ENCODE measurements at regions not wholly inside any gene's neighbourhood (a gene's known extent, or its start where the extent isn't known, plus 50 kb on each side); places are given as distances from the start of the nearest gene placed in this dataset.

DNA sequence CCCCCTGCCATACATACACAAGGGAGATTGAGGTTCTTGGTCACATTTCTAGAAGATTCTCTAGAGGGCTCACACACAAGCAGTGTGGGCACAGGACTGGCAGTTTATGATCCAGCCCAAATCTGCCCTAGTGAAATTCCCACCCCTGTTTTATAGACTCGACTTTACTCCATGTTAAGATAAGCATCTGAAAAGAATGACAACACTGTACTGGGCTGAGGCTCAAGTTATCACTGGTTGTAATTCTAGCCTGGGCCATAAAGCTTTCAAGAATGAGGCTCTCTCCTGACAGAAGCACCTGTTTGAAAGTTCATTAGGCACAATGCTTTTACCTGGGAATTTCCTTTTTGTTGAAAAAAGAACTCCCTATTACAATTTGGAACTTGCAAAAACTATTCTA is 195.6 kb upstream of the GLI3 start:
- no peak for DNase-seq (ENCODE audit: low spot score)
- no peak for ATAC-seq
- intact Hi-C loops (cut with DNase I): no loop called here

DNA sequence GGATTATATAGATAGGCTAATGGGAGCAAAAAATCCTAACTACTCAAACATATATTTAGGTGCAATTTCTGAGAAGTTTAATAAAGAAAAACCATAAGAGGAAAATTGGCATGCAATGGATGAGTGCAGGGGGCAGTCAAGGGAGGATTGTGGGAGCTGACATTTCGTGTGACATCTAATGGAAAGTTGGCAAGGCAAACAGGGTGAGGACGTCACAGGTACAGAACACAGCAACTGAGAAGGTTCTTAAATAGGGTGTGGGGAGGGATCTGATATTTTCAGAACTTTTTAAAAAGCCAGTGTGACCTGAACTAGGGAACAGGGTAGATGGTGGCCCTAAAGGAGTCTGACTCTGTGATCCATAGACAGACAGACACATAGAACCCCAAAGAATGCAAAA is 194.9 kb upstream of the GLI3 start:
- DNase-seq (ENCODE audit: low spot score): no peak
- no peak for ATAC-seq
- intact Hi-C loops (cut with DNase I): no loop called here

DNA sequence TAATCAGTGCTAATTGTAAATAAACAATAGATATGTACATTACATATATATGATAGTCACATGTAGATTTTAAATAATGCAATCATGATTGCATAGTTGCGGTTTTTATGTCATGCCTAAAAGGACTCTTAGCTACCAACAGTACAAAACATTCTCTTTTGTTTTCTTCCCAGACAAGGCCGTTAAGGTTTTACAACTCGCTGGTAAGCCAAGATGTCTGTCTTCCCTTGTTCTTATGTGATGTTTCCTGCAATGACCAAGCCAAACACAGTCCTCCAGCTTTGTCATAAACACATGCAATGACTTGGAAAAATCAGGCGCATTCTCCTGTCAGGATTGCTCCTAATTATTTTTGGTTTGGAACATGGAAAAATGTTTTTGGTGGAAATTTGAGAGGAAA is 192.3 kb upstream of the GLI3 start:
- ATAC-seq (no peak), DNase-seq (ENCODE audit: low spot score) (no peak)
- intact Hi-C loops (cut with DNase I): no loop called here

DNA sequence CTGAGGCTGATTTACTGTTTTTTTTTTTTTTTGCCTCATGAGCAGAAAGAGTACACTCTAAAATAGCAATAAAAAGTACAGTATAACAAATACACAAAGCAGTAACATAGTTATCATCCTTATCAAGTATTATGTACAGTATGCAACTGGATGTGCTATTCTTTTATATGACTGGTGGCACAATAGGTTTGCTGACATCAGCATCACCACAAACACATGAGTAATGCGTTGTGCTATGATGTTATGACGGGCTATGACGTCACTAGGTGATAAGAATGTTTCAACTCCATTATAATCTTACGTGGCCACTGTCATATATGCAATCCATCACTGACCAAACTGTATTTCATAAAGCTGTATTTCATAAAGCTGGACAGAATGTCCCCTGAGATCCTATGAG is 189.2 kb upstream of the GLI3 start:
- DNase-seq (ENCODE audit: low spot score): no peak
- intact Hi-C loops (cut with DNase I): no loop called here
- ATAC-seq: no peak

DNA sequence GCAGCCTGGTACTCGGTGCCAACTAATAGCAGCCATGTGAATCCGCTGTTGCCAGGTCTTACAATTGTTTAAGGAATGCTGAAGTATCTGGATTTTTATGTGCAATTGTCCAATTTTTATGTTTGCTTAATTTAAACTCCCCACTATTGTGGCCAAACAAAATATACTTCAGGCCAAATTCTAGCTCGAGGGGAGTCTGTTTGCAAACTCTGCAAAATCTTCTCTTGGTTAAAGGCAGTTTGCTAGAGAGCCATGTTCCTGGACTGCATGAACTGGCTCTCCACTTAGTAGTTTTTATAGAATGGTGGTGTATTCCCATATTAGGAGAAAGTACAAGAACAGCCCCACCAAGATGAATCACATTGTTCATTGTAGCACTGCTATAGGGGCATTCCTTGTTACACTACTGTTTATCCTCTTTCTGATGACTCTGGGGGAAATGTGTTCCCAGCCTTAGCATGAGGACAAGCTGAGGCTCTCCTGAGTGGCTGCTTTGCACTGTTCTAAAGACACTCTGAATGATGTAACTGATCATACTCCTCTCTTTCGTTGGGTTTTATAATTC is 178.0 kb upstream of the GLI3 start:
- intact Hi-C loops (cut with DNase I): no loop called here
- DNase-seq (ENCODE audit: low spot score) (no peak), ATAC-seq (no peak)

DNA sequence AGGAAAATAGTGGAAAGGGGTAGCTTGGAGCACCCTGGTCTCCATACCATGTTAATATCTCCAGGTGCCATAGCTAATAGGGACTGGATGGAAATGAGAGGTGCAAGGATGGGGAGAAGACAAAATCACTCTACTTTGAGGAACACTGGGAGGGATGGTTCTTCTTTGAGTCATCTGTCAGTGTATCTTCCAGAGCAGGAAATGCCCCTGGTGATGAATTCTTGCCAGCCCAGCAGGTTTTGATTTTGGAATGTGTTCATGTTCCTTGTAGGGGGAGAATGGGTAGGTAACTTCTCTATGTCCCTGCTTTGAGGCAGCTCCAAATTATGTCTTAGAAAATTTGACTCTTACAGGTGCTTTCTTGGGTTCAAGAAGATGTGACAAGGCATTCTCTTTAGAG is 177.0 kb upstream of the GLI3 start:
- ATAC-seq (no peak), DNase-seq (ENCODE audit: low spot score) (no peak)
- intact Hi-C loops (cut with DNase I): no loop called here

DNA sequence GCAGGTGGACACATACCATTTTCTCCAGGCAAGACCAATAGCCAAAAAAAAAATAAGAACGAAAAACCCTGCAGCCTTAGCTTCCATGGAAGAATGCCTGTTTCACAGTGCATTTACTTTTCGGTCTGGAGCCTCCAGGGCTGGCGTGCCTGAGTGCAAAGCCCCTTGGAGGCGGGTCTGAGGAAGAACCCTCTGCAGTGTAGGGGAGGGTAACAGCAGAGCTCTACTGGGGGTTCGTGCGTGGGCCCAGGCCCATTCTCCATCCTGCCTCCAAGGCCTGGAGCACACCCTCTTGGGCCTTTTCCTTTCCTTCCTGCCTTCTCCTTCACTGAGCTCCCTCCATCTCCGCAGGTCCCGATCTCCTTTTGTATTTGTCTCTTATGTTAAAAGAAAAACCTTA is 172.3 kb upstream of the GLI3 start:
- no peak for DNase-seq (ENCODE audit: low spot score)
- intact Hi-C loops (cut with DNase I): no loop called here
- no peak for ATAC-seq

DNA sequence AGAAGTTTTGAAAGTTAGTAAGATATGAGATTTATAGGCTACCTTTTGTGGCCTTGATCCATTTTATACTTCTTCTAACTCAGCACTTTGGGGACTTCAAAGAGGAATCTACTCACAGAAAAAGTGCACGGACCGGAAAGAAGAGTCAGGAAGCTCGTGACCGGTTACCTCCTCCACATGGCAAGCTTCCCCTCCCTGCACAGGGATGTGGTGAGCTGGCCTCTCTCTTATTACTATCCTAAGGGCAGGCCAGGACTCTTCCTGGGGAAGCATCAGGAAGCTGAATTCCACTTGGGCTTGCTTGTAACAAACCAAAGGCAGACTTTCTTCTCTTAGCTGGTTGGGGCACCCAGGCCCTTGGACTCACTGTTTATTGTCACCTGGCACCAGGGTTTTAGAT is 170.8 kb upstream of the GLI3 start:
- DNase-seq (ENCODE audit: low spot score): no peak
- ATAC-seq: no peak
- intact Hi-C loops (cut with DNase I): no loop called here

DNA sequence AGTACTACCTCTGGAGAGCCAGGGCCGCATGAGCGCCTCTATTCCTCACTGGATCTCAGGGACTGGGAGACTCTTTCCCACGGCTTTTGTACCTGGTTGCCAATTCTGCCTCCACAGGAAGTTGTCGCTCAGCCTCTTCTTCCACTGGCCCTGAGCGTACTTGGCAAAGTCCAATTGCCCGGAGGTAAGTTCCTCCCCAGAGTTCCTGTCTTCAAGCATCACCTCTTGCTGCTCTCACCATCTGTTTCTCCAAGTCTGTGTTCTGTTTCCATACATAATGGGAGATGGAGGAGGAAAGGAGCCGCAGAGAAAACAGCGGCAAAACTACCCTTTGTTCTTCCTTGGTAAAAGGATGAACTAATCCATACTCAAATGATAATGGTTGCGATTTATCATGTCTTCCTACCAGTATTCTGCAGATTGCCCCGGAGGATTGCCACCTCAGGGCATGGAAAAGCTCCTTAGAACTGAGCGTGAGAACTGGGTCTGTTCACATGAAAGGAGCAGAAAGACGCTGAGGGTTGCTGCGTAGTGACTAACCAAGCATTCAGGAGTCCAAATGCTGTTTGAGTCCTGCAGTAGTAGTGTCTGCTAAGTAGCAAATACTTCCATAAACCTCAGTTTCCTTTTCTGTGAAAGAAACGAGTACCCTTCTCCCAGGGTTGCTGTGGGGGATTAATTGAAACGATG is 170.2 kb upstream of the GLI3 start:
- DNase-seq (ENCODE audit: low spot score) (no peak), ATAC-seq (no peak)
- intact Hi-C loops (cut with DNase I): no loop called here

DNA sequence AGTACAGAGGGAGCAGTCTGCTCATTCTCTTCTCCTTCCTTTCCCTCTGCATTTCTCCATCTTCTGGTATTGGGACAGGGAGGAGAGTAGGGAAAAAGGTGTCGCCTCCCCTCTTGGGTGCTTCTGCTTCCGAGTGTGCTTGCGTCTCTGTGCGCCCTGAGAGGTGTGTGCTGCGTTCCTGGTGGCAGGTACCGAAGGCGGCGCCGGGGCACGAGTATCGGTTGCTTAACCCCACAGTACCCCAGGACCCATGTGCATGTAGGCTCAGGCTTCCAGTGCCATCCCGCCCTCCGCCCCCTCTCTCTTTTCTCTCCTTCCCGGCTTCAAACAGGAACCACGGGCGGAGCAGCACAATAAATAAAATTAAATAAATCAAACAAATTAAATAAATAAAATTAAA is 169.3 kb upstream of the GLI3 start:
- intact Hi-C loops (cut with DNase I): no loop called here
- DNase-seq (ENCODE audit: low spot score) (no peak), ATAC-seq (no peak)

DNA sequence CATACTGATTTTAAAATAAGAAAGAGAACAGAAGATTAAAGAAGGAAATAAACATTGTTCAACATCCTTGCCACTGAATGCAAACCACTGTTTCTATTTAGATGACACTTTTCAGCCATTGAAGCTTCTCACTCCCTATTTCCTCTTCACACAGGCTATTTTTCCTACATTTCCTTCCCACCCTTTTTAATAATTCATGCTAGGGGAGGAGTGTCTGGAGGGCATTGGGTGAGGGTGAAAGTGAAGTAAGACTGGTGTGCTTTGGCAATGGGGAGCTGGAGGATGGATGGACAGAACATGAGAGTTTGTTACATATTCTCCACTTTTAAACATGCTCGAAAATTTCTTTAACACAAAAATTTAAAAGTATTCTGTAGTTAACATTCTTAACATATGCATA is 168.8 kb upstream of the GLI3 start:
- intact Hi-C loops (cut with DNase I): no loop called here
- ATAC-seq (no peak), DNase-seq (ENCODE audit: low spot score) (no peak)

DNA sequence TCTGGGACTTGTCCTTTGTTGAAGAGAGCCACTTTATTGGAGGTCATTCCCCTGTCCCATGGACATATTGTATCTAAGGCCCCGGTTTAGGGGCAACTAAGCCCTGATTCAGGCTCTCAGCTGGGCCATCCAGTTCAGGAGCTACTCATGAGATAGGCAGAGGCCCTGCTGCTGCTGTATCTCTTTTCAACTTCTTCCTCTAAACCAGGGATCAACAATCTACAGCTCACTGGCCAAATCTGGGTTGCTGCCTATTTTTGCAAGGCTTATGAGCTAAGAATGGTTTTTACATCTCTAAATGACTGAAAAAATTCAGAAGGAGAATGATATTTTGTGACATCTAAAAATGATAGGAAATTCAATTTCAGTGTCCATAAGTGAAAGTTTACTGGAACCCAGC is 166.8 kb upstream of the GLI3 start:
- ATAC-seq (no peak), DNase-seq (ENCODE audit: low spot score) (no peak)
- intact Hi-C loops (cut with DNase I): no loop called here

DNA sequence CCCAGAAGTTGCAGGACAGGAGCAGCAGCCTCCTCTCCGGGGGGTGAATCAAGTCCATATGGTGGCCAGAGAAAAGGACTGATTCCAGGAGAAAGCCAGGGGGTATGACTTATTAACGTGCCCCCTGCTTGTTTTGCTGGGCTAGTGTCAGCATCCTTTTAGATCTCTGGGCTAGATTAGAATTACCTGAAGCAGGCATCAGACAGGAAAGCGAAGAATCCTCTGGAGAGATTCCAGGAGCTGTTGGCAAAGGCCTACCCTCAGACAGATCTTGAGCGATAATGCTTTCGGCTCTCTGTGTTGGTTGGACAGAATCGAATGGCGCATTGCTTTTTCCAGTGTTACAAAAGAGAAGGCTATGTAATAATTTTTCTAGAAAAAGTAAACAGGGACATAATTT is 164.0 kb upstream of the GLI3 start:
- intact Hi-C loops (cut with DNase I): no loop called here
- DNase-seq (ENCODE audit: low spot score): no peak
- no peak for ATAC-seq

DNA sequence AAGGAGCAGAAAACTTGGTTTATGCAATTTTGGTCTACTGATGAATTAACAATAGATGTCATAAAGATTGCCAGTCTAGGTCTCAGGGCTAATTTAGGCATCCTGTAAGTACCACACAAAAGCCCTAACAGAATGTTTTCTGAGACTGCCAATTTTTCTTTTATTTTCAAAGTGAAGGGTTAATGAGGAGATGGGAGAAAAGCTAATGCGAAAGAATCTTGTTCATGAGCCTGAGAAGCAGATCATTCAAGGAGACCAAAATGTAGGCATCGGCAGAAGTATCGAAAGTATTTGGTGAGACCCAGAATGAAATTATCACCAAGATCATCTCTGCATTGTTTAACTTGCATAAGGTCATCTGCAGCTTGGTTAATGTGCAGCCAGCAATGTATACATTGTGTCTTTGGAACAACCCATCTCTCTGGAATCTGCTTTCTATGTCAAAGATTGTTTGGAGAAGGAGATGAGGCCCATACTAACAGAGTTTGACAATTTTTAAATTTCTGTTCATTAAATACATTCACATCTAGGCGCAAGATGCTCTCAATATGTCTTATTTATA is 163.3 kb upstream of the GLI3 start:
- ATAC-seq (no peak), DNase-seq (ENCODE audit: low spot score) (no peak)
- intact Hi-C loops (cut with DNase I): no loop called here

DNA sequence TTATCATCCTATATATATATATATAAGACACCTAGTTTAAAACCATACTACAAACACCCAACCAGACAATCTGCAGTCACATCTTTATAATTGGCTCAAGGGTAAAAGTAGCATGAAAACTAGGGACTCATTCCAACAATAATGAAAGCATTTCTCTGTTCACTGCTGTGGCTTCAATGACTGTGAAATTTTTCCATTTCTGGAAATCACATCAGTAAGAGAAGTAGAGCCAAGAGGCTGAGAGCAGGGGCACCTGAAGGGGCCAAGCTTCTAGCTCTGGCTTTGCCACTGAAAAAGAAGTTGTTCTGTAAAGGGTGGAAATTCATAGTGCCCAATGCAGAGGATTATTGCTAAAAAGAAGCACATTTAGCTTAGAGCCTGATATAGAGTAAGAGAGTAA is 158.6 kb upstream of the GLI3 start:
- intact Hi-C loops (cut with DNase I): no loop called here
- no peak for DNase-seq (ENCODE audit: low spot score)
- no peak for ATAC-seq

DNA sequence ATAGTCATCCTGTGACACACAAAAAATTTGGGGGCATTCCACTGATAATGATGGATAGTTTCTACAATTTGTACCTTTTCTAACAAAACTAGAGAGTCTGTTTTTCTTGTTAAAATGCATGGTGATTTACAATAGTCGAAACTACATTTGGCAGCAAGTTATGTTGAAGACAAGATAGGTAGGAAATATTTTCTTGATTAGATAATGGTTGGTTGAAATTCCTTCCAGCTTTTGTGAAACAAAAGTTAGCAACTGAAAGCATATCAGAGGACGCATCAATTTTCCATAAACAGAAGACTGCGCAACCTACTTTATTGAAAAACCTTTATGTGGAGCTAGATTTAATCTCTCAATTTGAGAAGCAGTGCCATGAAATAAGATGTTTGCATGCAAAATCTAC is 155.8 kb upstream of the GLI3 start:
- ATAC-seq (no peak), DNase-seq (ENCODE audit: low spot score) (no peak)
- intact Hi-C loops (cut with DNase I): no loop called here

DNA sequence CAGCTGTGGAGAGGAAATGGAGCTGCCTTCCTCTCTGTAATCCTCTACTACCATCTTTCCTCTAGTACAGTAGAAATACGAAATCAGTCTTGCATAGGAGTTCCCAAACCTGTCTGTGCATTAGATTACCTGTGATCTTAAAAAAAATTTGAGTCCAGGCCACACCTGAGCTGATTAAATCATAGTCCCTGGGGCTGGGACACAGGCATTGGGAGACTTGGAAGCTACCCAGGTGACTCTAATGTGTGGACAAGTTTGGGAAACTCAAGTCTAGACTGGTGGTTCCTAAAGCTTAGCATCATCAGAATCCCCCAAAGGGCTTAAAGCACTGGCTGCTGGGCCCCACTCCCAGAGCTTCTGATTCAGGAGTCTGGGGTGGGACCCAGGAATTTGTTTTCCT is 152.7 kb upstream of the GLI3 start:
- DNase-seq (ENCODE audit: low spot score): no peak
- ATAC-seq: no peak
- intact Hi-C loops (cut with DNase I): no loop called here

DNA sequence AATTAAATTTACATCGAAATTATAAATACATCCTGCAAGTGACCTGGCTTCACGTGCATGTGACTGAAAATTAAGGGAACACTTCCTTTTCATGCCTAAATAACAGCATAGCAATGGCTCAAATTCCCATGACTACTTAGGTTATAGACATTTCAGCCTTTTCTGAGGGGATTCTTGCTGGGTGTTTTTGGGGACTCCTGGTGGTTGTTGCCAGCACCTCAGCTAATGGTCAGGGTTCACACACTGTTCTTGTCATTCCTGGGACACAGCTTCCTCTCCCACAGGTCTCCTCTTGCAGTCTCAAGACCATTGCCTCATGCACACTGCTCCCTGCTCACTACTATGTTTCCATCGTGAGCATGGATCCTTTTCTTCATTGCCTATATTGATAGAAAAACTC is 148.9 kb upstream of the GLI3 start:
- intact Hi-C loops (cut with DNase I): no loop called here
- no peak for DNase-seq (ENCODE audit: low spot score)
- no peak for ATAC-seq

DNA sequence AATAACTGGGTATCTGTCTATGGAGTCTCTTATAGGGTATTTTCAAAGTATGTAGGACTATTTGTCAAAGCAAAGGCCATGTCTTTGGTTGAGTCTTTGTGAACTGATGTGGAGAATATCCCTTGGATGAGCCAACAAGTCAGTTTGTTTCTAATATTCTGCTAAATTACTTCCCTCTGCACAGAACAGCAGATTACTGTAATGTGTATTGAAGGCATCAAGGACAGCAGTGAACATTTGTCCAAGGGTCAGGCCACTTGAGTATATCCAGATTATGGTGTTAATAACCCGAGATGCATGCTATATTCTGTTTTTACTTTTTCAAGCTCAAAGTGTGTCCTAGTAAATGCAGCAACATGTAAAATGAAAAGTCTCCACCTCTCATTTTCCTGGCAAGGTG is 144.2 kb upstream of the GLI3 start:
- DNase-seq (ENCODE audit: low spot score) (no peak), ATAC-seq (no peak)
- intact Hi-C loops (cut with DNase I): no loop called here

DNA sequence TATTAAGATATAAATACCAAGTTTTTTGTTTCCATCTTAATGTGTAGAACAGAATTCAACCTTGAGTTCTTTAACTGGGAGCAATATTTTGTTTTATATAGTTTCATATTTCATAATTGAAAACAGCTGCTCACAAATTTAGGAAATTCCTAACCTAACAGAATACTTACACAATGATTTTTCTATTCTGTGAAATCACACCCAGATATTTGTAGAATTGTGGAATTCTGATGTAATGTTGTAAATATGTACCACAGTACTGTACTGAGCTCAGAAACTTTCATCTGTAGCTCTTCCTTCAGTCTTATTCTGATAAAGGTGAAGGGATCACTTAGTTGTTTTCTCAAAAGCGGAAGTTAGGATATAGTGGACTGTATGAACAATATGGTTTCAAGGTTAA is 143.4 kb upstream of the GLI3 start:
- no peak for DNase-seq (ENCODE audit: low spot score)
- peak; percentile 68 for ATAC-seq
- intact Hi-C loops (cut with DNase I): no loop called here

DNA sequence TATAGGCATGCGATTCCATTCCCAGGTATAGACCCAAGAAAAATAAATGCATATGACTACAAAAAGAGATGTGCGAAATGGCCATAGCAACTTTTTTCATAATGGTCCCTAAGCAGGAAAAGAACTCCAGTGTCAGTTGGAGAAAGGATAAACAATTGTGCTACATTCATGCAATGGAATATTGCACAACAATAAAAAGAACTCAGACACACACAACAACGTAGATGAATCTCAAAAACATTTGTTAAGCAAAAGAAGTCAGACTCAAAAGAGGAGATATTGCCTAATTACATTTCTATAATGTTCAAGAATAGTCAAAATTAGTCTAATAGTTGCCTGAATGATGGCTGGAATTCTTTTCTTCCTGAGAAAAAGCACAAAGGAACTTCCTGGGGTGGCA is 141.1 kb upstream of the GLI3 start:
- DNase-seq (ENCODE audit: low spot score) (no peak), ATAC-seq (no peak)
- intact Hi-C loops (cut with DNase I): no loop called here

Measured in sciatic nerve (tissue), 2 donors.